ENCODE measurements at regions not wholly inside any gene's neighbourhood (a gene's known extent, or its start where the extent isn't known, plus 50 kb on each side); places are given as distances from the start of the nearest gene placed in this dataset.

DNA sequence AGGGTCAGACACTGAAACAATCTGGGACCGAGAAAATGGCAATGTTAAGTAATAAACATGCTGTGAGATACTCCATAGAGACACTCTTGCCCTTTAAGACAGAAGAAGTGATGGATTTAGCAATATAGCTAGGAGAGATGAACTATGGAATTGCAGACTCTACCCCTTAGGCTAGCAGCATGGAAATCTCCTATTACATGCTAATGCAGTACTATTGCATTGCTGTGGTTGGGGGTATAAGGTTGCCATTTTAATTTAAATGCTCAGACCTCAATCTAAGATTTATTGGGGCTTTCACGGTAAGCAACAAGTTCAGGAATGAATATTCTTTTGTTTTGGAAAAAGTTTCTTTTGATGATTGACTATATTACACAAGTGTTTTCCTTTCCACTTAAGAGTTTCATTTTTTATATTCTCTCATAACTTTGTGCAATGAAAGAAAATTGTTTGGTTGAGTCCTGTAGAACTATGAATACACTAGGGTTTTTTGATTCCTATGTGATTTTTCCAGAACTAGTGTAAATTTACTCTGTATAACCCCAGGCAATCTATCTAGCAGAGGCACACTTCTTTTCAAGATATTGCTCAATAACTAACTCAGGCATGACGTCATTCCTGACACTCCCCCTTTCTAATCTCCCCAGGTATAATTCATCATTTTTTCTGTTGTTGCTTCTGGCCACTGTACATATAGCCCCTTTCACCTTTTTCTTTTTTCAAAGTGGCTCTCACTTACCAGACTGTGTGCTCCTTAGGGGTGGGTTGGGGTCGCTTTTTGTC is 394.7 kb upstream of the KLF12 start:
- no peaks in the 10 kb centered on the region for H3K4me1 ChIP-seq (ENCODE audit: insufficient read depth, low read length, severe bottlenecking)
- no peaks in the 10 kb centered on the region for H3K9me3 ChIP-seq (ENCODE audit: low read length)
- H3K36me3 ChIP-seq (ENCODE audit: insufficient read depth, low read length), result no peaks in the 10 kb centered on the region
- no peak overlapping the region for H3K9ac ChIP-seq (ENCODE audit: low read length)
- no peaks in the 10 kb centered on the region for H3F3A ChIP-seq (ENCODE audit: insufficient read depth, low read length)
- H3K27me3 ChIP-seq (ENCODE audit: insufficient read depth, low read length), result no peaks in the 10 kb centered on the region
- no peak for TF ChIP-seq EZH2 (IDR thresholded peaks at IDR 0.05; ENCODE audit: borderline replicate concordance, low read length)
- TF ChIP-seq, protein P1, sequence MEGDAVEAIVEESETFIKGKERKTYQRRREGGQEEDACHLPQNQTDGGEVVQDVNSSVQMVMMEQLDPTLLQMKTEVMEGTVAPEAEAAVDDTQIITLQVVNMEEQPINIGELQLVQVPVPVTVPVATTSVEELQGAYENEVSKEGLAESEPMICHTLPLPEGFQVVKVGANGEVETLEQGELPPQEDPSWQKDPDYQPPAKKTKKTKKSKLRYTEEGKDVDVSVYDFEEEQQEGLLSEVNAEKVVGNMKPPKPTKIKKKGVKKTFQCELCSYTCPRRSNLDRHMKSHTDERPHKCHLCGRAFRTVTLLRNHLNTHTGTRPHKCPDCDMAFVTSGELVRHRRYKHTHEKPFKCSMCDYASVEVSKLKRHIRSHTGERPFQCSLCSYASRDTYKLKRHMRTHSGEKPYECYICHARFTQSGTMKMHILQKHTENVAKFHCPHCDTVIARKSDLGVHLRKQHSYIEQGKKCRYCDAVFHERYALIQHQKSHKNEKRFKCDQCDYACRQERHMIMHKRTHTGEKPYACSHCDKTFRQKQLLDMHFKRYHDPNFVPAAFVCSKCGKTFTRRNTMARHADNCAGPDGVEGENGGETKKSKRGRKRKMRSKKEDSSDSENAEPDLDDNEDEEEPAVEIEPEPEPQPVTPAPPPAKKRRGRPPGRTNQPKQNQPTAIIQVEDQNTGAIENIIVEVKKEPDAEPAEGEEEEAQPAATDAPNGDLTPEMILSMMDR (IDR thresholded peaks at IDR 0.05; ENCODE audit: low read length), result no peak
- H2AFZ ChIP-seq (ENCODE audit: low read length), result no peak overlapping the region
- no peak overlapping the region for H3K4me3 ChIP-seq (ENCODE audit: low read depth, low read length, poor library complexity, severe bottlenecking)
- no peaks in the 10 kb centered on the region for H3K9me2 ChIP-seq (ENCODE audit: low read depth, low read length)
- no peaks in the 10 kb centered on the region for H4K20me1 ChIP-seq (ENCODE audit: insufficient read depth, low read length)
- no peaks in the 10 kb centered on the region for H3K79me2 ChIP-seq (ENCODE audit: insufficient read depth, low read length)
- H3K27ac ChIP-seq (ENCODE audit: low read depth, low read length, poor library complexity, severe bottlenecking), result no peak overlapping the region
- no peak overlapping the region for H3K4me2 ChIP-seq (ENCODE audit: low read length)

DNA sequence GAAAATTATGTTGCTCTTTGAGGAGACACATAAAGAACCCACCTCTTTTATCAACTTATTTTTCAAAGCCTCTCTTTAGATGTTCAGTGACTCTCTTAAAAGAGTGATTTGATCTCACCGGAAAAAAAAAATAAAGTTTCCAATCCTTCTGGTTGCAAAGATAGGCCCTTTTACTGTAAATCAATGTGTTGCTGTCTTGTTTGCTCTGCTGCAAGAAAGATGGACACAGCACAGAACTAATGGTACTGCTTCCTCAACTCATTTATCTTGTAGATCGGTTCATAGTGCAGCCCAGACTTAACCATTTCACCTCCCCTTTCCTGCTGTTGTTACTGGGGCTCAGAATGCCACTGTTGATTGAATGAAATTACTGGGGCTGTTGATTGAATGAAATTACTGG is 388.9 kb upstream of the KLF12 start:
- Histone ChIP-seq H3K36me3 (ENCODE audit: insufficient read depth, low read length) (no peaks in the 10 kb centered on the region), H2AFZ (ENCODE audit: low read length) (no peak overlapping the region), H3K4me3 (ENCODE audit: low read depth, low read length, poor library complexity, severe bottlenecking) (no peak overlapping the region), H3K79me2 (ENCODE audit: insufficient read depth, low read length) (no peaks in the 10 kb centered on the region), H3K9me3 (ENCODE audit: low read length) (no peaks in the 10 kb centered on the region), H3K4me2 (ENCODE audit: low read length) (no peak overlapping the region), H3K4me1 (ENCODE audit: insufficient read depth, low read length, severe bottlenecking) (no peaks in the 10 kb centered on the region), H3K27me3 (ENCODE audit: insufficient read depth, low read length) (no peaks in the 10 kb centered on the region), H3K9me2 (ENCODE audit: low read depth, low read length) (no peaks in the 10 kb centered on the region), H3K27ac (ENCODE audit: low read depth, low read length, poor library complexity, severe bottlenecking) (no peak overlapping the region), H3K9ac (ENCODE audit: low read length) (no peak overlapping the region), H3F3A (ENCODE audit: insufficient read depth, low read length) (no peaks in the 10 kb centered on the region), H4K20me1 (ENCODE audit: insufficient read depth, low read length) (no peaks in the 10 kb centered on the region)
- TF ChIP-seq EZH2 (IDR thresholded peaks at IDR 0.05; ENCODE audit: borderline replicate concordance, low read length), result no peak
- TF ChIP-seq, protein P1 (IDR thresholded peaks at IDR 0.05; ENCODE audit: low read length), result no peak

DNA sequence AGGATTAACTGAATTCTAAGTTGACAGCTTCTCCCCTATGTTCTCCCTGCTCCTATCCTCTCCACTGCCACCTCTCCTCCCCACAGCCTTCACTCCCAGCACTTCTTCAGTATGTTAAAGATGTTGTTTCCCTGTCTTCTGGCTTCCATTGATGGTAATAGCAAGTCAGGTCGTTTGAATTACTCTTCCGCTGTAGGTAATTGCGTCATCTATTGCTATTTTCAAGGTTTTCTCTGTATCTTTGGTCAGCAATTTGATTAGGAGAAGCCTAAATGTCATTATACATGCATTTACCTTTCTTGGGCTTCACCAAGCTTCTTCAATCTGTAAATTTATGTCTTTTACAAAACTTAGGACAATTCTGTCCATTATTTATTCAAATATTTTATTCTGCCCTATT is 377.3 kb upstream of the KLF12 start:
- Histone ChIP-seq H3K27me3 (ENCODE audit: insufficient read depth, low read length) (no peaks in the 10 kb centered on the region), H3K9me3 (ENCODE audit: low read length) (no peaks in the 10 kb centered on the region), H3K36me3 (ENCODE audit: insufficient read depth, low read length) (no peaks in the 10 kb centered on the region), H3K79me2 (ENCODE audit: insufficient read depth, low read length) (no peaks in the 10 kb centered on the region), H3K9me2 (ENCODE audit: low read depth, low read length) (no peaks in the 10 kb centered on the region), H3K4me2 (ENCODE audit: low read length) (no peak overlapping the region), H2AFZ (ENCODE audit: low read length) (no peak overlapping the region), H3K4me1 (ENCODE audit: insufficient read depth, low read length, severe bottlenecking) (no peaks in the 10 kb centered on the region), H4K20me1 (ENCODE audit: insufficient read depth, low read length) (no peaks in the 10 kb centered on the region), H3F3A (ENCODE audit: insufficient read depth, low read length) (no peaks in the 10 kb centered on the region), H3K27ac (ENCODE audit: low read depth, low read length, poor library complexity, severe bottlenecking) (no peak overlapping the region), H3K4me3 (ENCODE audit: low read depth, low read length, poor library complexity, severe bottlenecking) (no peak overlapping the region), H3K9ac (ENCODE audit: low read length) (no peak overlapping the region)
- TF ChIP-seq EZH2 (IDR thresholded peaks at IDR 0.05; ENCODE audit: borderline replicate concordance, low read length), result no peak
- TF ChIP-seq, protein P1 (IDR thresholded peaks at IDR 0.05; ENCODE audit: low read length), result no peak

Data from OCI-LY1 (cell line).